DMS114 treated with DMSO at 0.1 percent for 48 hours (cell line): ENCODE measurements at regions not wholly inside any gene's neighbourhood (a gene's known extent, or its start where the extent isn't known, plus 50 kb on each side); places are given as distances from the start of the nearest gene placed in this dataset.

Source experiments
- DNase-seq: peaks from one replicate; lab custom pipeline; 2025; ENCODE audit not compliant: unreplicated experiment; lab: John Stamatoyannopoulos, UW

DNA sequence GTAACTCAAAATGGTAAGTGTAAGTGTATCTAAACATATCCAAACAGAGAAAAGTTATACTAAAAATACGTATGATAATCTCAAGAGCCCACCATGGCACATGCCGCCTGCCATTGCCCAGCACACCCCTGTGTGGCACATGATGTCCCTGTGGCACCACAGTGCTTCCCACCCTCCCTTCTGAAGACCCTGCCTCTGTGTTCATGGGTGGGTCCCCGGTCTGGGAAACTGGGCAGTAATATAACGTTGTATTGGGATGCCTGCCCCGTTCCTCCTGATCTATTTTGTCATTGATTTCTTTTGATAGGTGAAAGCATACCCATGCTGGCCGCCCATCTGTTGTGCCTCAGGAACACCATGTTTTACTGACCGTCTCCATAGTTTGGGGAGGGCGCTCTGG lies 296.8 kb upstream of the SHH start:
- no peak for DNase-seq

DNA sequence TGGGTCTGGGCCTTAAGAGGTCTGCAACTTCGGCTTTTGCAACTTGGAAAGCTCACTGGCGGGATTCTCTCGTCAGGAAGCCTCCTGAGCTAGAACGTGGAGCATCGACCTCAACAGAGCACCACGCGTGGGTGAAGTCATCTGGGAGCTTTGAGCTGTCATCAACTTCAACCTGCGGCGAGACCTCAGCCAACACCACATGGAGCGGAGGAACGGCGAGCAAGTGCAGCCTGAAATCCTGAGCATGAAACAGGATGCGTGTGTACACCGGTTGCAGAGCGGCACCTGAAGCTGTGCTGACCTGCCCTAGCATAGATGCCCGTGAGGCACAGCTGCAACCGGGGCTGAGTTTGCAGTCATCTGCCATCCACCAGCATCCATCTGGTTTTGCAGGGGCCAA lies 295.7 kb upstream of the SHH start:
- DNase-seq = no peak

DNA sequence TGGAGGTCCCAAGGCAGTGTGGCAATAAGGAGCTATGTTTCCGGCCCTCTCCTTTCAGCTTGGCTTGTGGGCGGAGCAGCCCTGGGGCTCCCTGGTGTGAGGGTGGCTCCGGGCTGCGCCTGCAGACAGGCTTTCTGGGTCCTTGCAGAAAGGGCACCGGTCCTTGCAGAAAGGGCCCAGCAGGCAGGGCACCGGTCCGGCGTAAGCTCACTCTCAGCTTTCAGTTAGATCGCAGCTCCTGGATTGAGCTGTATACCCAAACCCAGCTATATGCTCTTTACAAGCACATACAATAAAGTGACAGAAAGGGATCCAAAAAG lies 293.8 kb upstream of the SHH start:
- DNase-seq = no peak

DNA sequence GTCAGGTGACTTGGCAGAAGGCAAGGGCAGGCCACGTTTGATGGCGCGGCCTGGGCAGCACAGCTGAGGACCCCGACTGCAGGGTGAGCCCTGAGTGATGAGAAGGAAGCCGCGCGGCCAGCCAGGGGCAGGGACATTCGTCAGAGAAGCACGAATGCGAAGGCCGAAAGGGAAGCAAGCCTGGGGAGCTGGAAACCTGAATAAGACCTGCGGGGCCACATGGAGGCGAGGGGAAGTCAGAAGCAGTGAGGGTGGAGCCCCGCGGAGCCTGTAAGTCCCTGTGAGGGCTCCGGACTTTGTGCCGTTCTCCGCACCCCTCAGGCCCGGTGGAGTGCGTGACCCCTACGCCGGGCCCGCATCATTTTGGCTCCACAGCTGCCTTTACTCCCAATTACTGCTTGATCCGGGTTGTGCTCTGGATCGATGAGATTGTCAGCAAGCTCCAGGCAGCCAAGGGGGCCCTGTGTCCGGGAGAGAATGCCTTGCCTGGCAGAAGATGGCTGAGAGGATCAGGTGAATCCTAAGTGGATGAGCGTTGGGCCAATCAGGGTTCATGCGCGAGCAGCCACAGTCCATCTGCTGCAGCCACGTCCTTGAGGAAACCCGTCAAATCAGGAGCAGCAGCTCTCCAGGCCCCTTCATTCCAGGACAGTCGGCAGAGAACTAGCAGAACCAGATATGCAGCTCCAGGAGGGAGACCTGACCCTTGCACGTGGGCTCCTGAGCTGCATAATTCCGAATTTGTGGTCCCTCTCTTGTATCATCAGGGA lies 293.3 kb upstream of the SHH start:
- no peak for DNase-seq

DNA sequence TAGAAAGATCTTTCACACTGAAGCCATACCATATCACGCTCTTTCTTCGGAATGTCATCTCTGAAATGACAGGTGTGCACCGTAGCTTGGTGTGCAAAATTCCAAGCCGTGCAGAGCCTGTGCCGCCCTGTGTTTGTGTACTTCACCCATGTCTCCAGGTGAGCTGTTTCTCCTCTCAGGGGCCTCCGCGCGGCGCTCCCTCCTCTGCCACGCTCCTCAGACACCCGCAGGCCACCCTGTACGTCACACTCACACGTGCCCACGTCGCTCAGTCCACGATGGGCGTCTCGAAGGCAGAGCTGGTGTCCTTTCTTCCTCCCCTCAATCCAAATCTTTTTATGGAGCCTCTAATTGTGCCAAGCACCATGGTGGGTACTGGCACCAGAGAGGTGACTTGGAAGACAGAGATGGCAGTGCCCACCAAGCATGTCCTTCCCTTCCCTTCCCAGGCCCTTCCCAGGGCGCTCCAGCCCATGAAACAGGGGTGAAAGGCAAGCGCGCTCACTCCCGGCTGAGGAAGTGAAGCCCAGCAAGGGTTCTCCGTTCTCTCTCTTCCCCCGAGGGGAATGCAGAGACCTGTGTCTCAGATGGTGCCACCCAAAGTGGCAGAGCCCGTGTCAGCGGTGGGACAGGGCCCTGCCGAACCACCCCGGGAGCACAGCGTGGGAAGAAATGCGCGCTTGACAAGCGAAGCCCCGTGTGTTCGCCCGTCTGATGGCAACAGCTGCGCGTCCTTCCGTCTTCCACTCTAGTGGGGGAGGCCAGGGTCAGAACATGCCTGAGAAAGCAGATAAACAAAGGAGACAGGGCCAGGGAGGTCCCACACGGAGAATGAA lies 292.5 kb upstream of the SHH start:
- no peak for DNase-seq

DNA sequence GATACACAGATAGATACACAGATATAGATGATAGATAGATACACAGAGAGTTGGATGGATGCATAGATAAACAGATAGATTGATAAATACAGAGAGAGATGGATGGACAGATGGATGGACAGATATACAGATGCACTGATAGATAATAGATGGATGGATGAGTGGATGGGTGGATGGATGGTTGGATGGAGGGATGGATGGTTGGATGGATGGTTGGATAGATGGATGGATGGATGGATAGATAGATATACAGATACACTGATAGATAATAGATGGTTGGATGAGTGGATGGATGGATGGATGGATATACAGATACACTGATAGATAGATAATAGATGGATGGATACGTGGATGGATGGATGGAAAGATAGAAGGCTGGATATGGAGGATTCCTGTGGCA lies 290.0 kb upstream of the SHH start:
- no peak for DNase-seq

DNA sequence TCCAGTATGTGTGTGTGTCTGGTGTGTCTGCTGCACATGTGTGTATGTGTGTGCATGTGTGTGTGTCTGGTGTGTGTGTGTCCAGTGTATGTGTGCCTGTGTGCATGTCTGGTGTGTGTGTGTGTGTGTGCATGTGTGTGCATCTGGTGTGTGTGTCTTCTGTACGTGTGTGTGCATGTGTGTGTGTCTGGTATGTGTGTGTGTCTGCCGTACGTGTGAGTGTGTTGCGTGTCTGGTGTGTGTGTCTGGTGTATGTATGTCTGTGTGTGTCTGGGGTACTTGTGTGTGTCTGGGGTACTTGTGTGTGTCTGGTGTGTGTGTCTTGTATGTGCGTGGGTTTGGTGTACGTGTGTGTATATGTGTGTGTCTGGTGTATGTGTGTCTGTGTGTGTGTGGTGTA lies 289.1 kb upstream of the SHH start:
- DNase-seq = no peak

DNA sequence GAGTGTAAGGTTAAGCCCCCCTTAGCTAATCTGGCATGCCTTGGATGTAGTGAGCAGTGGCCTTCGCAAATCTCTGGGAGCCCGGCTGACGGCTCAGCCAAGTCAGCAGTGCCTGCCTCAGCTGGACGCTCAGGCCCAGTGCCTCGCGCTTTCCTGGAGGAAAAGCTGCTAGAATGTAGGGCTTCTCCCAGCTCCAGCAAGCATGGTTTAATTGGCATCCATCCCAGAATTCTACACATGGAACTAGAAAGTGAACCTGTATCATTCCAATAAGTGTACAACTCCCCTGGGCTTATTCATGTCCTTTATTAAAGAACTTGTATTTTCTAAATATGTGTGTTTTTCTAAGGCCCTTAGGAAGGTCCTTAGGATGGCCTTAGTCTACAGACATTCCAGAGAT lies 287.8 kb upstream of the SHH start:
- no peak for DNase-seq

DNA sequence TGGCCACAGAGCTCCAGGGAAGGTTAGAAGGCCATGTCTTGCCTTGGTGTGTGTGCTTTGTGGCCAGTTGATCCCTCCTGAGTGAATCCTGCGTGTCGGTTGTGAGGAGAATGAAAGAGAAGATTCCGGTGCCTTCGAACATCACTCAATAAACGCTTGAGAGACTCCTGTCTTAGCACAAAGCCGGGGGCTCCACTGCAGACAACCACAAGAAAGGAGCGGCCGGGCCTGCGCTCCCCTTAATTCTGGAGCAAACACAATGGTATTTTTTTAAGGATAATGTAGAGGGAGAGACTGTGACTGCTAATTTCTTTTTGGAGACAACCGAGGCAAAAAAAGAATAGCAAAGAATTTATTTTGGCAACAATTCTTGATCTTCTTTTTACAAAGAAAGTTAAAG lies 286.8 kb upstream of the SHH start:
- DNase-seq = no peak

DNA sequence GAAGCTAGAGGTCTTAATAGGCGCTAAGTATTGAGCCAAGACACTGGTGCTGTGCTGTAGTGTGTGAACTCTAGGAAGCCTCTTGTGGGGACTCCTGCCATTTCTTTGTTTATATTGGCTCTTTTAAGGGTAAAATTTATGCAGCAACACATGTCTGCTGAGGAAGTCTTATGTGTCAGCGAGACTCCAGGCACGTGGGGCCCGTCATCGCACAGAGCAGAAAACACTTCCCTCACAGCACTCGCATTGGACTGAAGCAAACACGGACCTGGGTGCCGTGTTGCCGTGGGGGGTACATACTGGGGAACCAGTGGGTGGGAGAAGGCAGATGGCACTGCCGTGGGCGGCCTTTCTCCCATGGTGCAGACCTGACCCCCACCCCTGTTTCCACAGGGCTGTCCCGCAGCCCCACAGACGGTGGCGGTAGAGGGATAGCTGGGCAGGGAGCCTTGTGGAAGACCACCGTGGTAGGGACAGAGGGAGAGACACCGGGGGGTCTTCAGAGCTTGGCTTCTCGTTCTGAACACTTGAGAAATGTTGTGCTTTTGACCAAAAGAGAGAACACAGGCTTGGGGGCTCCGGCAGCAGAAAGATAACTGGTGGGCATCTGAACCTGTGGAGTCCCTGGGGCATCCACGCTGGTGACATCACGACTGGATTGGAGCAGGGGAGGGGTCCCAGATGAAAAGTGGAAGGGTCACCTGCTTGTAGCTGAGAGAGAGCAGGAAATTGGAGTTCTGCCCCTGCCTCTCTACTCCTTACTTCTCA lies 284.7 kb upstream of the SHH start:
- DNase-seq = no peak

DNA sequence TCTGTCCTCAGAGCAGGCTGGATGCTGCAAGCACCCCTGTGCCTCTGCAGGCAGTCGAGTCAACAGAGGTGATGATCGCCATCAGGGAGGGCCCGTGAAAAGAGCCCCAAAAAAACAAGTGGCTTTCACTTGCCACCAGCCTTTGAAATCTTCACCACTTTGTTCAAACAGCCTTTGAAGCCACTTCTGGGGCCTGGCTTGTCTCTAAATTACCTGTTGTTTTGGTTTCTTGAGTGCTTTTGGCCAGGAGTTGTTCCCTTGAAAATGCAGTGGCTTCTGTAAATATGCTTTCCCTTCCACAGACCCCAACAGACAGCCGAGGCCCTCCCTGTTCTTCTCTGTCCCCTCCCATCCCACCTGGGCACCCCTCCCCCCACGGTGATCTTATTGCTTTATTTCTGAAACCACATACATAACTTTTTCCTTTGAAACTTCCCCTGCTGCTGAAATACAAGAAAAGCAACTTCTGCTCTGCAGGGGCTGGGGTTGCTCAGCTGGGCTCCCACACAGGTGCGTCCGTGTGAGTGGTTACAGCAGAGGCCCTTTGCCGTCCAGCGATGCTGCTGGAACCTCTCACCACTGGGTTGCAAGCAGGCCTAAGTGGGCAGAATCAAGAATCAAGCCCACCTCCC lies 283.8 kb upstream of the SHH start:
- no peak for DNase-seq

DNA sequence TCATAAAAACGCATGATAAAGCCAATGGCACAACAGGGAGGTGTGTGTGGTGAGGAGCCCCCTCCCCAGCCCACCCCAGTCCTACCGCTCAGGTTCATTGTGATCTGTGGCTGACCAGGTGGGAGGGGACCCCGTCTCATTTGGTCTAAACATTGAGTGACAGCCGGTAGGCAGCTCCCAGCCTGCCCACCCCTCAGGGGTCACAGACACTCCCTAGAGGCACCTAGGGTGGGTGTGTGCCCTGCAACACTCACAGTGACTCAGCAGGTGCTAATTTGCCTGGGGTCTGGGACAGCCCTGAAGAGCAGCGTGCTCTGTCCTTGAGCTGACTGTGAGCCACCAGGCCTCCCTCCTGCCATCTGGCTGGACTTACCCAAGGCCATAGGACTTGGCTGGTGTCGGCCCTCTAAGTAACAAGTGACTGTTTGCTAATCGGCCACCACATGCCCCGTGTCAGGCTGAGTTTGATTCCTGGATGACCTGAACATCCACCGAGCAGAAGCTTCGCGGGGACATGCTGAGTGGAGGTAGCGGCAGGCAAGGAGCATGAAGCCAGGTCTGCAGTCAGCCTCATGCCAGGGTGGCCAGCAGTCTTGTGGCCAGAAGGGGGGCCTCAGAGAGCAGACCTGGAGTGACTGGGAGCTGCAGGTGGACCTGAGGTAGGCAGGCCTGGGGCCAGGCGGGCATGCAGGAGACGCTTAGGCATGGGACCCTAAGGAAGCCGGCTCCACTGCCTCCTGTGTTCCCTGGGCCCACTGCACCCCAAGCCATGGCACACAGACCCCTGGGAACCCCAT lies 282.3 kb upstream of the SHH start:
- DNase-seq = no peak

DNA sequence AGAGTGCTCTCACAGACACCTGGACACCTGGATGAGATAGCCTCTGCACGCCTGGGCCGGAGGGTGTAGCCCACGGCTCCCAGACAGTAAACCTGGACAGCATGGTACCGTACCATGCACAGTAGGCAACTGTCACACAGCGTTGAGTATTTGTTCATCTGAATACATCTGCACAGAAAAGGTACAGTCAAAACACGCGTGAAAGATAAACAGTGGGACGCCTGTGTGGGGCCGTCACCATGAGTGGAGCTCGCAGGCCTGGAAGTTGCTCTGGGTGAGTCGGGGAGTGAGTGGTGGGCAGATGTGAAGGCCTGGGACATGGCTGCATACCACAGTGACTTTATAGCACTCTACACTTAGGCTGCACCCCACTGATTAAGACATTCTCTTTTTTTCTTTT lies 280.0 kb upstream of the SHH start:
- DNase-seq = no peak

DNA sequence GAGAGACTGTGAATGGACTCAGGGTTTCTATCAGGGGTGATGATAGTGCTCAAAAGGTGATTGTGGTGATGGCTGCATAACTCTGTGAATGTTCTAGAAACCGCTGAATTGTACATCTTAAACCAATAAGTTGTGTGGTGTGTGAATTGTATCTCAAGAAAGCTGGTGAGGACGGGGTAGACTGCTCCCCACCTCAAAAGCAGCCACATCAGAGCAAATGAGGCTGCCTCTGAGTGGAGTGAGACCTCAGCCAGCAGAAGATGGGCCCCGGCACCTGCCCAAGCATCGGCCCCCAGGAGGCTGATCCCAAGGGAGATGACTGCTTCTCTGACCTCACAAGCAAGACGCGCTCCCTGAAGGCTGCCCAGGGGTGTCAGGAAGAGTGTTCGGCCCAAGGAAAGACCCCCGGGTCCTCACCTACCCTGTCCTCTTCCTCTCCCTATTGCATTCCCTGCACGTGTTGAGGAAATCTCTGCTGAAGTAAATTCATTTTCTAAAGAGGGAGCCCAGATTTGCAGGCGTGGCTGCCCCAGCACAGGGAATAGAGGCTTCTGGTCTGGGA lies 279.3 kb upstream of the SHH start:
- DNase-seq = no peak

DNA sequence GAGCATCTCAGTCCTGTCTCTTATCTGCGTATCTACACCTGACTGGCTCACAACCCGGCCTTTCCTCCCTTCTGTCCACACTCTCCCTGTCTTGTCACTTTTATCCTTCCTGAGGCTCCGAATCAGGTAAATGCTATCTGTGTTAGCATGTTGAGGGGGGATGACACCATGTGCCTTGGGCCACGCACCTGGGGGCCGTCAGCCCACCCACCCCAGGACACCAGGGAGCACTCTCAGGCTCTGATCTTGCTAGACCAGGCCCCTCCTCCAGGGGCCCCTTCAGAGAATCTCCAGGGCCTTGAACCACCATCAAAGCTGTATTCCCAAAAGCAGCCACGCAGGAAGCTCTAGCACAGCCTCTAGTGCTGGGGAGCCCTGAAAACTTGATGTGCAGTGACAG lies 278.7 kb upstream of the SHH start:
- no peak for DNase-seq

DNA sequence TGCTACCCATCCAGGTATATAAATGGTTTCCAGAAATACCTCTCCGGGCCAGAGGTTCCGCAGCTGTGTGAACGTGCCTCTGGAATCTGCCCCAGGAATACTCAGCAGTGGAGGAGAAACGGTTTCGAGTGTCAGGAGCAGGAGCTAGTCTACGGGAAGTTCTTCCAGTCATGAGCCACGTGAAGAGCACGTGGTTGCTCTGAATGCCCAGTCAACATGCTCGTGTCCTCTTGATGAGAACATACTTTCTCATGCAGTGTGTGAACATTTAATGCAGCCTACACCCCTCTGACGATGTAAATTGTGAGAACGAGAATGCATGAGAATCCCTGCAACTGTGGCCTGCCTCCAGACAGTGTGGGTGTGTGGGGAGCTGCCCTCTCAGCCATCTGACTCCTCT lies 277.0 kb upstream of the SHH start:
- no peak for DNase-seq

DNA sequence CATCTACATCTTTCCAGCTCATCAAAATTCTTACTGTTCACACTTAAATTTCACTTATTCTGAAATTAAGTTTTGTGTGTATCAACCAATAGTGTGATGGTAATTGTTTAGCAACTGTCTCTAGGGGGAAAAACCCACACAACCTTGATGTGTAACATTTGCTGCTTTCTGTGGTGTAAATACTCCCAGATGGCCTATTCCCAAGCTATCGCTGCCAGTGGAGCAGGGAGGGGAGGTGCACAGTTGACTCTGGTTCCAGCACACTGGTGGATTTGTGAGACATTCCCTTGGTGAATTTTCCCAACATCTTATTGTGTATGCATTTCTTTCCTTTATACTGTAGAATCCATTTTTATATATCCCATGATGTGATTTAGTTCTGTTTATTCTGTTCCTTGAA lies 275.9 kb upstream of the SHH start:
- no peak for DNase-seq

DNA sequence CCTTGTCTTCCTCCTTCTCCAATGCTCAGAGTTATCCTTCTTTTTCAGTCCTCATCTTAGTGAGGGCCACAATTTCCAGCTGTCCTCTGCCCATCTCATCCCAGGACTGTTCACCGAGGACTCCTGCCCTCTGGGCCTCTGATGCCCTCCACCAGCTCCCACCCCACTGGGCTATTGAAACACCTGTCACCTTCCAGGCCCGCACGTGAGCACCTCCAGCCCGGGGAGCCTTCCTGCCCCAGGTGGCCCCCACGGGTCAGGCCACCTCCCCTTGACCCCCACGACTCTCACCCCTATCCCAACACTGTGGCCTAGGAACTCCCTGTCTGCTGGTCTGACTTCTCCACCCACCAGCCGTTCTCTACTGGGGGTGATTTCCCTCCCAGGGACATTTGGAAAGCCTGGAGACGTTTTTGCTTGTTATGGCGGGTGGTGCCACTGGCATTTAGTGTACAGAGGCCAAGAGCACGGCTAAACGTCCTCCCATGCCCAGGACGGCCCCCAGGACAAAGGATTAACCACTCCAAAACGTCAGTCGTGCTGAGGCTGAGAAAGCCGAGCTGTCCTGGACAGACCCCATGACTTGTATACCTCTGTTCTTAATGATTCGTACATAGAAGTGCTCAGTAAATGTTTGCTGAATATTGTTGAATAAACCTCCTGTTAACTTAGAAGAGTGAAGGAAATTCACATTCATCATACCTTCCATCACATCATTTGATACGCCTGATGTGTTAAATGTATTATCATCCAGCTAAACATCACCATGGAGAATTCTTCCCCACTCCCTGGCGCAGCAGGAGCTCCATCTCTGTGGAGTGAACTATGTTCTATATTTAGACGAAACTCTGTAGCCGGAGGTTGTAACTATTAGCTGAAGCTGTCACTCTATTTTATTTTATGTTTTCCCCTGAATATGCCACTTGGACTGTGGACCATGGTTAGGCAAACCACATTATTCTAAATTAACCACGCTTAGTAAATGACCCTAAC lies 270.1 kb upstream of the SHH start:
- DNase-seq = no peak

DNA sequence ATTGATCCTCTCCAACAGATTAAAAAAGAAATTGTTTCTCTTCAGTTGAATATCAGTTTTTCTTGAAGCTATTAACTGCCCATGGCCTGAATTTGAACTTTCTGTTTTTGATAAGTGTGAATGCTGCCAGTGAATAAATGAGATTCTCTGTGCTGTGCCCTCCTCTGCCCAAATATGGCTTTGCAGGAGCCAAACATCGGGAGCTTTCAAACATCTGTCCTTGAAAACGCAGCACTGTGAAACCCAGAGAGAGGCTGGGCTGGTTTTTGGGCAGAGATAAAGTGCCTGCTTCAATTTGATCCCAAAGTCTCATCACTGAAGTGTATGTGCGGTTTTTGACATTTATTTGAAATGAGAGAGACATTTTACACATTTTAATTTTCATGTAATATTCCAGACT lies 268.3 kb upstream of the SHH start:
- no peak for DNase-seq
